ENCODE measurements at regions not wholly inside any gene's neighbourhood (a gene's known extent, or its start where the extent isn't known, plus 50 kb on each side); places are given as distances from the start of the nearest gene placed in this dataset.

GRCh38 chr18:41073372-41073954 lies 881.6 kb upstream of the PIK3C3 start:
- no peak for TF ChIP-seq CTCF (IDR thresholded peaks at IDR 0.05)
- TF ChIP-seq POLR2A (IDR thresholded peaks at IDR 0.05) = no peak
